ENCODE measurements at regions not wholly inside any gene's neighbourhood (a gene's known extent, or its start where the extent isn't known, plus 50 kb on each side); places are given as distances from the start of the nearest gene placed in this dataset.

DNA sequence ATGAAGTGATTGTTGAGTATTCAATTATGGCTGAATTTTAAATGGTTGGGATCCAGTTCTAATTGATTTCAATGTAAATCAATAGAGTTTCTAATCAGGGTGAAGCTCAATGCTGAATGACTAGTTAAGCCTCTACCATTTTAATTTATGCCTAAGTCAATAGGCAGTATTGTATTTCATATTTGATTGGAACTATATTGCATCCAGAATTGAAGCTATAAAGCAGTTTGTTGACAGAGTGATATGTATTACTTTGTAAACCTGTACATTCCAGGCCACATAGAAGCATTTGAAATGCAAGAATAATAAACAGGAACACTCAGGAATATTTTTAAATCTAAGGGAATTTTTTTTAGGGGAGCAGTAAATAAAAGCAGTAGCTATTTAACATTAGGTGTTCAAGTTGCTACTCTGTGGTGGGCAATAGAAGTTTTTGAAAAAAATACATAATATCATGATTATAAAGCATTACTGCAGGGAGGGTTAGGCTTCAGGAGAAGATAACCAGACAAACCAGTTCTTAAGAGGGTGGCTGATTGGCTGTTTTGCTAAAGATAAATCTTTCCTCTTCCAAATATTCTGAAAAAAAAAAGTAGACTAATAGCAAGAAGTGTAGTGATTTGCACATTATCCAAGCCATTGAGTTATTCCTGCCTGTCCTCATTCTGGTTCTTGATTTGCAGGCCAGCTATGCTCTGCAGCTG is 492.0 kb upstream of the MEF2C start:
- TF ChIP-seq, protein P1, sequence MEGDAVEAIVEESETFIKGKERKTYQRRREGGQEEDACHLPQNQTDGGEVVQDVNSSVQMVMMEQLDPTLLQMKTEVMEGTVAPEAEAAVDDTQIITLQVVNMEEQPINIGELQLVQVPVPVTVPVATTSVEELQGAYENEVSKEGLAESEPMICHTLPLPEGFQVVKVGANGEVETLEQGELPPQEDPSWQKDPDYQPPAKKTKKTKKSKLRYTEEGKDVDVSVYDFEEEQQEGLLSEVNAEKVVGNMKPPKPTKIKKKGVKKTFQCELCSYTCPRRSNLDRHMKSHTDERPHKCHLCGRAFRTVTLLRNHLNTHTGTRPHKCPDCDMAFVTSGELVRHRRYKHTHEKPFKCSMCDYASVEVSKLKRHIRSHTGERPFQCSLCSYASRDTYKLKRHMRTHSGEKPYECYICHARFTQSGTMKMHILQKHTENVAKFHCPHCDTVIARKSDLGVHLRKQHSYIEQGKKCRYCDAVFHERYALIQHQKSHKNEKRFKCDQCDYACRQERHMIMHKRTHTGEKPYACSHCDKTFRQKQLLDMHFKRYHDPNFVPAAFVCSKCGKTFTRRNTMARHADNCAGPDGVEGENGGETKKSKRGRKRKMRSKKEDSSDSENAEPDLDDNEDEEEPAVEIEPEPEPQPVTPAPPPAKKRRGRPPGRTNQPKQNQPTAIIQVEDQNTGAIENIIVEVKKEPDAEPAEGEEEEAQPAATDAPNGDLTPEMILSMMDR (IDR thresholded peaks at IDR 0.05), result no peak
- TF ChIP-seq EP300 (IDR thresholded peaks at IDR 0.05; ENCODE audit: low read depth) (no peak), POLR2AphosphoS5 (IDR thresholded peaks at IDR 0.05) (no peak), POLR2A (IDR thresholded peaks at IDR 0.05) (no peak)
- Histone ChIP-seq H3K27ac (peak overlapping the region; percentile 11 to 68 (median 50)), H3K27me3 (no peaks in the 10 kb centered on the region), H3K9me3 (no peaks in the 10 kb centered on the region), H3K36me3 (no peaks in the 10 kb centered on the region), H3K4me3 (no peak overlapping the region), H3K4me1 (peaks cover 0 to 19% (median 13%) of the 10 kb centered on the region in 4 donors)
- intact Hi-C loops (cut with DNase I; ENCODE audit: low total_unique reads), result no loop called here
- in situ Hi-C loops (cut with MboI; ENCODE audit: low pct_ligation_motif_present in 1 of 4, low pct_unique_long_range_greater_than_20kb in 1 of 4, low sequenced_read_pairs in 3 of 4), result no loop called here
- DNase-seq, result no peak

GRCh38 chr5:89374144-89374784 is 491.3 kb upstream of the MEF2C start:
- Histone ChIP-seq H3K4me1 (peaks cover 0 to 19% (median 13%) of the 10 kb centered on the region in 4 donors), H3K27me3 (no peaks in the 10 kb centered on the region), H3K27ac (peak overlapping the region; percentile 11 to 68 (median 50)), H3K9me3 (no peaks in the 10 kb centered on the region), H3K36me3 (no peaks in the 10 kb centered on the region), H3K4me3 (no peak overlapping the region)
- in situ Hi-C loops (cut with MboI; ENCODE audit: low pct_ligation_motif_present in 1 of 4, low pct_unique_long_range_greater_than_20kb in 1 of 4, low sequenced_read_pairs in 3 of 4), result no loop called here
- DNase-seq, result peak; percentile 74
- no peak for TF ChIP-seq POLR2AphosphoS5 (IDR thresholded peaks at IDR 0.05)
- TF ChIP-seq, protein P1 (IDR thresholded peaks at IDR 0.05), result no peak
- TF ChIP-seq EP300 (IDR thresholded peaks at IDR 0.05; ENCODE audit: low read depth), result no peak
- no peak for TF ChIP-seq POLR2A (IDR thresholded peaks at IDR 0.05)
- WGBS, 2 donors (ENCODE audit: low coverage in 1 of 2), result 50 to 53% methylated on average over 1 of the region's 1 CpG
- intact Hi-C loops (cut with DNase I; ENCODE audit: low total_unique reads), result no loop called here

DNA sequence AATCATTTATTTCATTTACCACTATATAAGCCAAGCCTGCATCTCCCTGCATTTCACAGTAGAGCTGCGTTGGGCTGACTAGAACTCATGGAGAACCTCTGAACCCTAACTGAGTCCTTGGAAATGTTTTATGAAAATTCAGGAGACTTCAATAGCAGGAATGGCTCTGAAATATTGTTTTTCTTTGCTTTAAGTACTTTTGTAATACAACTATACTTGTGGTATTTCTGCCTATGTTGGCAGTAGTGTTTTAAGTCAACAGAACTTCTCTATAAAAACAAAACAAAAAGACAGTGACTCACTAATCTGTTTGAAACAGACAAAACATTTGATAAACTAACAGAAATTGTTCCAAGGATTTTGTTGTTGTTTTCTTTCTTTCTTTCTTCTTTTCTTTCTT is 489.2 kb upstream of the MEF2C start:
- intact Hi-C loops (cut with DNase I; ENCODE audit: low total_unique reads), result no loop called here
- DNase-seq, result no peak
- 83 to 88% methylated on average over 1 of the region's 1 CpG for WGBS, 2 donors (ENCODE audit: low coverage in 1 of 2)
- H3K4me1 ChIP-seq, result peaks cover 0 to 19% (median 13%) of the 10 kb centered on the region in 4 donors
- in situ Hi-C loops (cut with MboI; ENCODE audit: low pct_ligation_motif_present in 1 of 4, low pct_unique_long_range_greater_than_20kb in 1 of 4, low sequenced_read_pairs in 3 of 4), result no loop called here
- H3K9me3 ChIP-seq, result no peaks in the 10 kb centered on the region
- H3K4me3 ChIP-seq, result no peak overlapping the region
- H3K27me3 ChIP-seq, result no peaks in the 10 kb centered on the region
- no peaks in the 10 kb centered on the region for H3K36me3 ChIP-seq
- no peak overlapping the region for H3K27ac ChIP-seq
- TF ChIP-seq EP300 (IDR thresholded peaks at IDR 0.05; ENCODE audit: low read depth), result no peak
- no peak for TF ChIP-seq POLR2AphosphoS5 (IDR thresholded peaks at IDR 0.05)
- TF ChIP-seq POLR2A (IDR thresholded peaks at IDR 0.05), result no peak
- TF ChIP-seq, protein P1 (IDR thresholded peaks at IDR 0.05), result no peak

DNA sequence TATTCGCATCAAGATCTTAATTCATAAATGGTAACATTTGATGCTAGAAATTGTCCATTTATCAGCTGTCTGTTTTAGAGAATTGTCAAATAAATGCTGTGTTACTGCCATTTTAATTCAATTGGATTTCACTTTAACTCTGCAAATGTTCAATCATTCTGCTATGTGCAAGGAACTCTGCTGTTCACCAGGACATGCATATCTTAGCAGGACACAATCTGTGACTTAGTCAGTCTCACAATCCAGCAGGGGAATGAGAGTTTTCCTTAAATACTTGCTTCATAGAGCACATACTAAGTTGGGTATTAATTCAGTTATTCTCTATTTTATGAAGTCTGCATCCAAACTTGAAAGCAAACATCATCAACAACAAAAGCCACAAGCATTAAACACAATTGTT is 488.7 kb upstream of the MEF2C start:
- DNase-seq, result no peak
- Histone ChIP-seq H3K27me3 (no peaks in the 10 kb centered on the region), H3K27ac (no peak overlapping the region), H3K4me3 (no peak overlapping the region), H3K4me1 (peaks cover 0 to 17% (median 13%) of the 10 kb centered on the region in 4 donors), H3K9me3 (no peaks in the 10 kb centered on the region), H3K36me3 (no peaks in the 10 kb centered on the region)
- in situ Hi-C loops (cut with MboI; ENCODE audit: low pct_ligation_motif_present in 1 of 4, low pct_unique_long_range_greater_than_20kb in 1 of 4, low sequenced_read_pairs in 3 of 4) (no loop called here), intact Hi-C loops (cut with DNase I; ENCODE audit: low total_unique reads) (no loop called here)
- WGBS, 2 donors (ENCODE audit: low coverage in 1 of 2), result 97 to 100% methylated on average over 1 of the region's 1 CpG
- TF ChIP-seq POLR2AphosphoS5 (IDR thresholded peaks at IDR 0.05) (no peak), EP300 (IDR thresholded peaks at IDR 0.05; ENCODE audit: low read depth) (no peak), POLR2A (IDR thresholded peaks at IDR 0.05) (no peak)
- TF ChIP-seq, protein P1 (IDR thresholded peaks at IDR 0.05), result no peak
